ENCODE measurements at regions not wholly inside any gene's neighbourhood (a gene's known extent, or its start where the extent isn't known, plus 50 kb on each side); places are given as distances from the start of the nearest gene placed in this dataset.
A peak's percentile ranks its signal among the peaks of the same experiment; 100 is the strongest.
"Not testable (repeated sequence)": the region's sequence is repeated elsewhere in the genome, so short reads cannot be mapped to it uniquely, and the experiment has no call there.

GRCh38 chrX:137646472-137646871 is 80.5 kb downstream of the ZIC3 start:
- no peak for DNase-seq

GRCh38 chrX:137651647-137652046 is 85.7 kb downstream of the ZIC3 start:
- DNase-seq = no peak

GRCh38 chrX:137652086-137652485 is 86.2 kb downstream of the ZIC3 start:
- DNase-seq = no peak

GRCh38 chrX:137654481-137654880 is 88.6 kb downstream of the ZIC3 start:
- peak in 1 of 3 experiments; percentile 32 for DNase-seq

GRCh38 chrX:137667776-137668175 is 101.8 kb downstream of the ZIC3 start:
- DNase-seq = no peak

- DNase-seq = no peak
These were observed 118.7 kb downstream of the ZIC3 start for GRCh38 chrX:137684591-137684990.

- no peak for DNase-seq
These were observed 129.5 kb downstream of the ZIC3 start for GRCh38 chrX:137695417-137695816.

- DNase-seq = no peak
These were observed 141.4 kb downstream of the ZIC3 start for GRCh38 chrX:137707348-137707747.

- DNase-seq = no peak
These were observed 176.9 kb downstream of the ZIC3 start for GRCh38 chrX:137742846-137743245.

- DNase-seq = no peak
These were observed 177.5 kb downstream of the ZIC3 start for GRCh38 chrX:137743414-137743813.

GRCh38 chrX:137746289-137746688 is 180.4 kb downstream of the ZIC3 start:
- DNase-seq = no peak

GRCh38 chrX:137747244-137748043 is 181.5 kb downstream of the ZIC3 start:
- DNase-seq = peak in 2 of 3 experiments; percentile 3 to 39

GRCh38 chrX:137748827-137749226 is 182.9 kb downstream of the ZIC3 start:
- DNase-seq = peak in 1 of 3 experiments; percentile 12

- no peak for DNase-seq
These were observed 183.3 kb downstream of the ZIC3 start for GRCh38 chrX:137749246-137749645.

GRCh38 chrX:137771537-137771936 is 205.6 kb downstream of the ZIC3 start:
- no peak for DNase-seq

GRCh38 chrX:137792214-137792613 is 226.3 kb downstream of the ZIC3 start:
- DNase-seq = no peak

GRCh38 chrX:137797926-137798325 is 232.0 kb downstream of the ZIC3 start:
- not testable (repeated sequence) for DNase-seq

- no peak for DNase-seq
These were observed 257.3 kb downstream of the ZIC3 start for GRCh38 chrX:137823257-137823656.

GRCh38 chrX:137847376-137847775 is 281.4 kb downstream of the ZIC3 start:
- DNase-seq = no peak

GRCh38 chrX:137848266-137848905 is 282.5 kb downstream of the ZIC3 start:
- DNase-seq = peak in 1 of 3 experiments; percentile 10

- no peak for DNase-seq
These were observed 286.6 kb downstream of the ZIC3 start for GRCh38 chrX:137852502-137852901.

- no peak for DNase-seq
These were observed 289.6 kb downstream of the ZIC3 start for GRCh38 chrX:137855490-137855889.

- DNase-seq = no peak
These were observed 292.2 kb downstream of the ZIC3 start for GRCh38 chrX:137858106-137858505.

GRCh38 chrX:137878401-137878800 is 312.5 kb downstream of the ZIC3 start:
- no peak for DNase-seq

All from NCI-H1417 (cell line).